PC-3 (cell line): ENCODE measurements at regions not wholly inside any gene's neighbourhood (a gene's known extent, or its start where the extent isn't known, plus 50 kb on each side); places are given as distances from the start of the nearest gene placed in this dataset.

ENCODE experiments used
- CTCF ChIP-seq: fragments of 300-600 bp; sonication (generic); conservative IDR thresholded peaks from 2 replicates; pipeline ENCODE4 v1.5.1; 2017; ENCODE audit warnings: antibody characterized with exemption, low read depth, mild to moderate bottlenecking, low read length
- EZH2 ChIP-seq: fragments of 300-600 bp; sonication (generic); IDR thresholded peaks from one replicate; pipeline ENCODE4 v1.6.1; 2017; ENCODE audit warnings: antibody characterized with exemption, mild to moderate bottlenecking, low read length; ENCODE audit not compliant: unreplicated experiment

GRCh38 chr20:52004715-52005114 is 186.9 kb downstream of the ZFP64 start:
- TF ChIP-seq CTCF (no peak), EZH2 (no peak)
